DMS53 treated with DMSO at 0.1 percent for 48 hours (cell line): ENCODE measurements at regions not wholly inside any gene's neighbourhood (a gene's known extent, or its start where the extent isn't known, plus 50 kb on each side); places are given as distances from the start of the nearest gene placed in this dataset.
A peak's percentile ranks its signal among the peaks of the same experiment; 100 is the strongest.
"Not testable (repeated sequence)": the region's sequence is repeated elsewhere in the genome, so short reads cannot be mapped to it uniquely, and the experiment has no call there.

Experiments
- DNase-seq: peaks from one replicate; lab custom pipeline; 2025; ENCODE audit not compliant: unreplicated experiment; lab: John Stamatoyannopoulos, UW

DNA sequence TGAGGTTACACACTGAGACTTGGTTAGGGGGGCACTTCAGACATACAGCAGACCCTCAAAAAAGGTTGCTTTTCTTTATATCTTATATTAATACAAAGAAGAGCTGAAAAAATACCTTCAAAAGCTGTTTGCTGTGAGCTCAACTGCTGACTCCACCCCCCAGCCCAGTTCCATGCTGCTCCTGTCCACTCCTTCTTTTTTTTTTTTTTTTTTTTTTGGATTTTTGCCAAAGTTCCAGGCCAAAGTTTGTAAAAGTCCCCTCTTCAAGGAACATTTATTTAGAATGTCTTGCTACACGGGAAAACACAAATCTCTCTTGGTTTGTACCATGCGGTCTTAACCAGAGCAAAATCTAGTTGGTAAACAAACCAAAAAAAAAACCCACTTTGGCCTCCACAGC, 85.3 kb upstream of the AKAP12 start:
- no peak for DNase-seq

DNA sequence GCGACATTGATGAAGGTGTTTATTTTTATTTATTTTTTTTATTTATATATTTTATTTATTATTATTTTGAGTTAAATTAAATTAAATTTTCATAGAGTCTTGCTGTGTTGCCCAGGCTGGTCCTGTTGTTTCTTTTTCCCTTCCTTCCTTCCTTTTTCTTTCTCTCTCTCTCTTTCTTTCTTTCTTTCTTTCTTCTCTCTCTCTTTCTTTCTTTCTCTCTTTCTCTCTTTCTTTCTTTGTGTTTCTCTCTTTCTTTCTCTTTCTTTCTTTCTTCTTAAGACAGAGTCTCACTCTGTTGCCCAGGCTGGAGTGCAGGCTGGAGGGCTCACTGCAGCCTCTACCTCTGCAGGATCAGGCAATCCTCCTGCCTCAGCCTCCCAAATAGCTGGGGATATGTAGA, 84.7 kb upstream of the AKAP12 start:
- DNase-seq, result no peak

DNA sequence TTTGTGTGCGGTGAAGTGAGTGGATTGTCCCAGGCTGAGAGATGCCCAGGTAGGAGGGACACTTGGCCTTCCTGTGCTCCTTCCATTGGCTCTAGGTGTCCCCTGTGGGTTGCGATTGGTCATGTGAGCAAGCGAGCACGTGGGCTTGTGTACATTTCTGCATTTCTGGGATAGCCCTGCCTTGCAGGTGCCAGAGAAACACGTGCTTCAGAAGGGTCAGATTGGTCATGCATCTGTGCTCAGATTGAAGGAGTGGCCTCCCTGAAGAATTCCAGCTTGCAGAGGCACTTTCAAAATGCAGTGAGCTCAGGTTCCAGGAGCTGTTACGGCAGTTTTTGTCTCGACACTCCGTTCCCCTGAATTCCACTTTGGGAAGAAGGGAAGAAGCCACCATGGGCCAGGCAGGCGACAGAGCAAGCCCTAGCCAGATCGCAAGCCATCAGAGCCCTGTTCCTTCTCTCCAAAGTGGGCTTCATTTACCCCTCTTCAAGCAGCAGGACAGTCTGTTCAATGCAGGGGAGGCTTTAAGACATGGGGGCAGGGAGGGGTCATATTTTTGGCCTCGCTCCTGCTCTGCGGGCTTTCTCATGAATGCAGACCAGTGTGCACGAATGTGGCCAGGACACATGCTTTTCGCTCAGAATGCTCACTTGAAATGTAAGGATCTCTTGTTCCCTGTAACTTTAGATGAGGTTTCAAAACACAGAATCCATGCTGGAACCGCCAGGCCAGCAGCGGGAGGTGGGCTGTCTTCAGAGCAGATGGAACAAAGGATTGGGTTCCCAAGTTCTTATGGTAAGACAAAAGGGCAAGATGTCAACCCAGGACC, 78.6 kb upstream of the AKAP12 start:
- peak; percentile 67 for DNase-seq

DNA sequence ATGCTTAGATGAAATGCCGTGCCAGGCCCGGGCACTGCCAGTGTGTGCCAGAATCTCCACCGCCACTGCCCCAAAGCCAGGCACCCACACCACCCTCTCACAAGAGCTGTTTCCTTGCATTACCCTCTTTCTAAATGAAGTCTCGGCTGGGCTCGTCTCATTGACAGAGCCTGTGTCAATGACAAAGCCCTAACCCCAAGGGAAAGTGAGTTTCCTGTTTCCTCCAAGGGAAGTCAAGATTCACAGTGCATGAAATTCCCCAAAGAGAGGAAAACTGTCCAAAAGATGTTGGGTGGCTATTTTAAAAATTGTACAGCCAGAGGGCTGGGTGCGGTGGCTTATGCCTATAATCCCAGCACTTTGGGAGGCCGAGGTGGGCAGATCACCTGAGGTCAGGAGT, 75.4 kb upstream of the AKAP12 start:
- DNase-seq, result no peak

DNA sequence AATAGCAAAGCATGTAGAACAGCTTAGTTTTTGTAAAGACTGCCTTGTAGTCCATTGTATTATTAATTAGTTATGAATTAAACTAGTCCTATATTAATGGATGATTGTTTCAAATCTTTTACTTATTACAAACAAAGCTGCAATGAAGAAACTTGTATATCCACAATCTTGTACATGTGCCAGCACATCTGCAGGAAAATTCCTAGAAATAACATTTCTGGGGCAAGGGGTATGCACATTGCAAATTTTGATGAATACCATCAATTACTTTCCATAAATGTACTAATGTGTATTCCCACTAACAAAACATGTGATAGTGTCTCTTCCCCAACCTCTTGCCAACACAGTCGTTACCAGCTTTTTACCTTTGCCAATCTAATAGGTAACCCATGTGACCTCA, 73.6 kb upstream of the AKAP12 start:
- DNase-seq, result no peak

DNA sequence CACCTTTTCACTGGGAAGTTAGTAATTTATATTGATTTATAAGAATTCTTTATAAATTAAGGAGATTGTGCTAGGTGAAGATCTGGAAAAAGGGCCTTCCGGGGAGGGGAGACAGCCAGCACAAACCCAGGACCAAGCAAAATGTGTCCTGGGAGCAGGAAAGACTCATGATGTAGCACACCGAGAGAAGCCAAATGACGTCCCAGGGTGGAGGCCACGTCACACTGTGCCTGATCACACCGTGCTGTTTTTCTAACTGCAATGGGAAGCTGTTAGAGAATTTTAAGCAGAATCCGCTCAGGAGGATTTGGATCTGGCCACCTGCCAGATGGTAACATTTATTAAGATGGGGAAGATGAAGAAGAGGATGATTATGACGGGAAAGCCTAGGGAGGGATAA, 72.7 kb upstream of the AKAP12 start:
- DNase-seq, result no peak

DNA sequence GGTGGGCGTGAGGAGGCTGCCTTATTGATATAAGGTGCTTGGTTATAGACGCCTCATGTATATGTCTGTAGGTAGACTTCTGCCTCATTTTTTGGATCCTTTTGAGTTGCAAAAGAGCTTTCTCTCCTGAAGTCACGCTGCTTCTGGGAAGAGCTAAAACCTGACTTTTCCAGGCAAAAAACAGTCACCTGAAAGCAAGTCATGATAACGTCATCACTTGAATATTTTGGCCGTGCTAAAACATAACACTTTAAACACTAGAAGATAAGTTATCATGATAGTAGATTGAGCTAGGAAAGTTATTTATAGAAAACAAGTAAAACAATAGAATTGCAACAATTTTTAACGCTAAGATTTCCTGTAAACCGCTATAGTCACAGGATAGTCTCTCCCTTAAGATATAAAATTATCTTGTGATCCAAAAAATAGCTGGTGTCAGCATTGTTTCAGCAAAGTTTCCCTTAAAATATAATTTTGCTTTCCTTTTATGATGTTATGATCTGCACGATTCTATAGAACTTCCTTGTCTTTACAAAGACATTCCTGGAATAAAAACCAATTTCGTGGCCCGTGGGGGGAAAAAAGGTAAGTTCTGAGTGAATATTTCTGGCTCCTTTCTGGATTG, 69.0 kb upstream of the AKAP12 start:
- no peak for DNase-seq

DNA sequence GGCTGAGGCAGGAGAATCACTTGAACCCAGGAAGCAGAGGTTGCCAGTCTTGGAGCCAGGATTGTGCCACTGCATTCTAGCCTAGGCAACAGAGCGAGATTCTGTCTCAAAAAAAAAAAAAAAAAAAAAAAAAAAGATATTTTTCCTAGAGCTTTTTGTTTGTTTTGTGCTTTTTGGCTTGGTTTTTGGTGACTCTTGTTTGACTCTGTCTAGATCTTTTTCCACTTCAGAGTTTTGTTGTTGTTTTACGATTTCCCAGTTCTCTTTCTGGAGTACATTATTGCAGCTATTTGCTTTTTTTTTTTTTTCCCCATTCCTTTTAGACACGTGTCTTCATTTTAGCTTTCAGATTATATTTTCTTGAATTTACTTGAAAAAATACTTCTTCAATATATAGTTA, 67.0 kb upstream of the AKAP12 start:
- no peak for DNase-seq

DNA sequence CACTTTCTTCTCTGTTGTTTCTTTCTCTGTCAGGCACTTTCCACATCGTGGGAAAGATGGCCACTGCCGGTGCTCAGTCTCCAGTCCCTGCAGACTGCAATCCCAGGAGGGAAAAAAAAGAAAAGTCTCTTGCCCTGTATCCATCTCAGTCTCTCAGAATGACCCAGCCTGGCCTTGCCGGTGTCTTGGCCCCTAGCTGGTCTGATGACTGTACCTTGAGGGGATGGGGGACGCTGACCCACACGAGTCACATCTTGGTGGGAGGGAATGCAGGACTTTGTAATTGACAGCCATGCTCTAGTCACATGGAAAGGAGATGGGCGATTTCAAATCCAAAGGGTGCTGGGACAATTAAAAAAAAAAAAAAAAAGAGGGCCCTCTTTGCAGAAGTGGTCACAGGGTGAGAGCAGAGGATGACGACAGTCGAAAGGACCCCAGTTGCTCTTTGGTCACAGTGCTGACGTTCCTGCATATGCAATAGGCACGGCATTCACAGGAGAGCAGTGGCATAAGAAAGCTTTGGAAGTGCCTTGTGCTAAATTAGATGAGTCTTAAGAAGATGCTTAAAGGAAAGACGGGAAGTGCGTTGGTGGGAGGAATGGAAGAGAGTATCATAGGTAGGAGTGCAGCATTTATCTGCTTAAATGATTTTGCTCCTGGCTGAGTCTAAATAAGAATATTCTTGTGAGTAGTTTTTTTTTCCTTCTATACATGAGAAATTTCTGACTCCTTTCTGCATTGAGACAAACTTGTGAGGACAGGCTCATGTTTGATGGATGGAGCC, 63.9 kb upstream of the AKAP12 start:
- no peak for DNase-seq

DNA sequence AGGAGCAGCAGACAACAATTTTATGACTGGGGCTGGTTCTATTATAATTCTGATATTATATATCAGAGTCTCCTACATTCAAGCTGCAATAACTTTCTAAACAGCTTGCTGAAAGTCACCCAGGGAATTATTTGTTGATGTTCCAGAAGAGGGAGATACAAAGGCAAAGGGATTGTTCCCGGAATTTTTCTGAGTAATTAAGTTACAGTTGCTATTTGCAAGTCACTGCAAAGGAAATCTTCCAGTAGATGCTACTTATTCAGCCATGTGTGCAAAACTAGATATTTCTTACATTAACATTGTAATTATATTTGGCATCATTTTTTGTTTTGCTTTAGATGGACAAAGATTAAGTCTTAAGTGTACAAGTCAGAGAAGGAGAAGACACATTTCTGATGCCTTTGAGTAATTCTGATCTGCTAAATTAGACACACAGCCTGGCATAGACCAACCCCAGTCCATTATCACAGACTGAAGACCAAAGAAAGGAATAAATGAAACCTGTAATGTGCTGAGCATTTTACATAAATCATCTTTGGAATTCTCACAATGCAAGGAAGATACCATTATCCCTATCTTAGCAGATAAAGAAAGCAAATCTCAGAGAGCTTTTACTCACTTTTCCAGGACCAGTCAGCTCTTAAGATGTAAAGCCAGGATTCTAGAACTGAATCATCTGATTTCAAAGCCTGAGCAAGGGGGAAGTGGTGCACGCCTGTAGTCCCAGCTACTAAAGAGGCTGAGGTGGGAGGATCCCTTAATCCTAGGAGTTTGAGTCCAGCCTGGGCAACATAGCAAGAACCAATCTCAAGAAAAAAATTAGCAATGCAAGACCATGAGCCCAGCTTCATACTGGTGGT, 62.6 kb upstream of the AKAP12 start:
- no peak for DNase-seq

DNA sequence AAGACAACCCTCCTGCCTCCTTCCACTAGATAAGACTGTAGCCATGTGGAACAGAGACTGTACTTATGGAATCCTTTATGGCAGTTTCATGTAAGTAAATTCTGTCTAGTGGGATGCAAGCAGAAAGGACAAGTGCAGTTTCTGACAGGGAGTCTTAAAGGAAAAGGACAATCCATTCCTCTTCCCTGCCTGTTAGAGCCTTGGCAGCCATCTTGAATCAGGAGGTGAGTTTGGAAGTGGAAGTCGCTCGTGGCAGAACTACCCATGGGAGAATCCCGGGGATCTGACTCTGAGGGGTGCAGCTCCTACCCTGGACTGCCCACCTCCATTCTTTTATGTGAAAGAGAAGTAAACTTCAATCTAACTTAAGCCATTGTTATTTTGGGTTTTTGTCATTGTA, 61.4 kb upstream of the AKAP12 start:
- DNase-seq, result no peak

DNA sequence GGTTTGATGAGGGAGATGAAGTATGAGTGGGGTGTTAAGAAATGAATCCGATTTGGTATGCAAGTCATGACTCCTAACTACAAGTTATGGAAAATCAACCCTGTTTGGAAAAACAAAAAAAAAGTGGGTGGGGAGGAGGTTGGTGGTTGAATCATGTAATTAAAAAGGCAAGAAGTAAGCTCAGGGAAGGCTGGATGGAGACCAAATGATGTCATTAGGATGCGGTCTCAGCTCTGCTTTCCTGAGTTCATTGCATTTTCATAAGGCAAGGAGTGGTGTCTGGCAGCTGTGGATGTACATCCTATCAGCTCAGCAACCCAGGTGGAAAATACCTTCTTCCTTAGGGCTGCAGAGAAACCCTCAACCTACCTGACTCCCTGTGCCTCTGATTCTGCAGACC, 60.4 kb upstream of the AKAP12 start:
- DNase-seq, result no peak

DNA sequence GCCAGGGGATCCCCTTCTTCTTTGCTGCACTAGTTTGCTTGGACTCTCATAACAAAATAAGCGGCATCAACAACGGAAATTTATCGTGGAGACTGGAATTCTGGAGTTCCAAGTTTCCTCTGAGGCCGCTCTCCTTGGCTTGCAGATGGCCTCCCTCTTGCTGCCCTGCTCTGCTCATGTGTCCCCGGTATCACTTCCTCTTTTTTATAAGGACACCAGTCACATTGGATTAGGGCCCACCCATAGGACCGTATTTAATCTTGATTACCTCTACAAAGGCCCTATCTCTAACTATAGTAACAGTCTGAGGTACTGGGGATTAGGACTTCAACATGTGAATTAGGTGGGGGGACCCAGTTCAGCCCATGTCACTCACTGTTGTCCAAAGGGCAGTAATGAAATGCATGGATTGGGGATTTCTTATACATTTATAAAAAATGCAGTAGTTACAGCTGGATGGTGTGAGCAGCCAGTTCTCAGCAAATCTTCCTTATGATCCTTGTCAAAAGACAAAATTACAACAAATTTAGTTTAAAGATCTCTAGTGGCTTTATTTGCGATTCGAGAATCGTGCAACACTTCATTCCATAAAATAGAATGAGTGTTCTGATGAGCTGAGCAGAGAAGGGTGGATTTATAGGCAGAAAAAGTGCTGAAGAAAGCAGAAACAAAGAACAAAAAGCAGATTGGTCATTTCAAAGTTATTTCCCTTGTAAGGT, 59.3 kb upstream of the AKAP12 start:
- DNase-seq, result no peak

DNA sequence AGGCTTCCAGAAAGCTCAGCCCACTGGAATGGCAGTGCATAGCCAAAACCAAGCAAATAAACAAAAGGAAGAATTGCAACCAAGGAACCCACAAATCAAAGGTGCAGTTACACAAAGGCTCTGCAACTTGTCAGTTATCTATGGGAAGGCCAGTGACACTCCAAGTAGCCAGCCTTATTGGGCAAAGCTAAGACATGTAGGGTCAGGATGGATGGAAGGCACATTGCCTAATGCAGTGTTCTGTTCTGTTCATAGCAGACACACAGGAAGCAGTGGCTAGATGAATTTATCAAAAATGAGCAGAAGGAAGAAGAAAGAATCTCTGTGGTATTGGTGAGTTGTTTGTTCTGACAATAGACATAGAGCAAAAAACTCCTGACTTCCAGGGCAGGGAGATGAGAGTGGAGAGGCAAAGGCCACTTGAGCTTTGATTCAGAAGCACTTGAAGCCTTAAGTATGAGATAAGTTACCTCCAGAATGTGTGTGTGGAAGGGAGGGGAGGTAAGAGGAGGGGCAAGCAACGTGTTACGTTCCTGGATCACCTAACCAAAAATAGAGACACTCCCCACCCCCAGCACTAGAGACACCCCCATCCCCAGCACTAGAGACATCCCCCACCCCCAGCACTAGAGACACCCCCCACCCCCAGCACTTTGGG, 57.9 kb upstream of the AKAP12 start:
- DNase-seq, result no peak

DNA sequence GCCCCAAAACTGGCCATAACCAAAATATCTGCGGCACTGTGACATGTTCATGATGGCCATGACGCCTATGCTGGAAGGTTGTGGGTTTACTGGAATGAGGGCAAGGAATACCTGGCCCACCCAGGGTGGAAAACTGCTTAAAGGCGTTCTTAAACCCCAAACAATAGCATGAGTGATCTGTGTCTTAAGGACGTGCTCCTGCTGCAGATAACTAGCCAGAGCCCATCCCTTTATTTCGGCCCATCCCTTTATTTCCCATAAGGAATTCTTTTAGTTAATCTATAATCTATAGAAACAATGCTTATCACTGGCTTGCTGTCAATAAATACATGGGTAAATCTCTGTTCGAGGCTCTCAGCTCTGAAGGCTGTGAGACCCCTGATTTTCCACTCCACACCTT, 56.8 kb upstream of the AKAP12 start:
- not testable (repeated sequence) for DNase-seq

DNA sequence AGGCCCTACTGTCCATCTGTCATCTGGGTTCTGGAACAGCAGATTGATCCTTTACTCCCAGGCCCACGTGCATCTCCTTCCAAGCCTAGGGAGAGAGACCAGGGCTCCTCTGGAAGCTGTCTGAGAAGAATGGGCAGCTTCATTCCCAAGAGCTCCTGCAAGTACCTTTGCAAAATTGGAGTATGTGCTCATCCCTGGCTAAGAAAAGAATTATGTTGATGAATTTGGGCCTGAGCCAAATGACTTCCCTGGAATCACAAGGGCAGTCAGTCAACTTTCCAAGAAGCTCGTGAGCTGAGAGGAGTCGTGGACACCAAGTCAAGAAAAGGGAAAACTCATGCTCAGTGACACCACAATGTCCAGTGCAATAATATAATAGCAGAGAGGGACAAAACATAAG, 54.6 kb upstream of the AKAP12 start:
- DNase-seq, result no peak

DNA sequence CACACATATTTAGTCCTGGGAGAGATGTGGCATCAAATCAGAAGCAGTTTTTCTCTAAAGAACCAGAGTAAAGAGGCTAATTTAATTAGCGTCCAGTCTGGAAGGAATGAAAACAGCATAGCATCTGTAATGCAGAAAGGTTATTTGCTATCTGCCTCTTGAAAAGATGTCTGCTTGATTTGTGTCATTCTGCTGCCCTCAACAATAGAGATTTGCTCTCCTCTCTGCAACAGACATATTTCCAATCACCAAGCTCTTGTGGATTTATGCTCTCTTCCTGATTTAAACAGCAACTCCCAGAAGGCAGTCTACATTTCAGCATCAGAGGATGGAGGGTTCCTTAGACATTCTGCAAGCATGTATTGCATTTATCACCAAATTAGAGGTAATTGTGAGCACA, 53.5 kb upstream of the AKAP12 start:
- no peak for DNase-seq

DNA sequence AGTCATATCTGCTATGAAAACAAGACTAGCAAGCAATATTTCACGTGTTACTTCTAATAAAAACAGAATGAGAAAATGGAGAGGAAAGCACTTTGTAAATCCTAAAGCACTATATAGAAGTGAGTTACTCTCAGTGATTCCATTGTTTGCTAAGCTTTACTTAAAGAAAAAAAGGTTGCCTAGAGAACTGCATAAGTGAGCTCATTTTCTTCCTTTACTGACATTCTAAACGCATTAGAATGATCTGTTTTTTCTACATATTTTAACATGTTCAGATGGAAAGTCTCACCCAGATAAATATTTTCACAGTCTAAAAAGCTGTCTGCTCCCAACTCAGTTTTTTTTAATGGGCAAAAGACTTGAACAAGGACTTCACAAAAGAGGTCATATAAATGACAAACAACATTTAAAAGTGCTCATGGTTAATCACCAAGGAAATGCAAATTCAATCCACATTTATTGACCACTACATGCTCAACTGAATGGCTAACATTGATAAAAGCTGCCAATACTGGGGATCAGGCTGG, 52.9 kb upstream of the AKAP12 start:
- no peak for DNase-seq
